Right renal cortex interstitium (tissue), 3 donors: ENCODE measurements at regions not wholly inside any gene's neighbourhood (a gene's known extent, or its start where the extent isn't known, plus 50 kb on each side); places are given as distances from the start of the nearest gene placed in this dataset.

Source experiments
- DNase-seq, 3 donors: peaks; one replicate each; pipeline ENCODE4 v3.0.0-alpha.2; 2013; ENCODE audit warnings: low read depth in 3 of 3, low spot score in 2 of 3

DNA sequence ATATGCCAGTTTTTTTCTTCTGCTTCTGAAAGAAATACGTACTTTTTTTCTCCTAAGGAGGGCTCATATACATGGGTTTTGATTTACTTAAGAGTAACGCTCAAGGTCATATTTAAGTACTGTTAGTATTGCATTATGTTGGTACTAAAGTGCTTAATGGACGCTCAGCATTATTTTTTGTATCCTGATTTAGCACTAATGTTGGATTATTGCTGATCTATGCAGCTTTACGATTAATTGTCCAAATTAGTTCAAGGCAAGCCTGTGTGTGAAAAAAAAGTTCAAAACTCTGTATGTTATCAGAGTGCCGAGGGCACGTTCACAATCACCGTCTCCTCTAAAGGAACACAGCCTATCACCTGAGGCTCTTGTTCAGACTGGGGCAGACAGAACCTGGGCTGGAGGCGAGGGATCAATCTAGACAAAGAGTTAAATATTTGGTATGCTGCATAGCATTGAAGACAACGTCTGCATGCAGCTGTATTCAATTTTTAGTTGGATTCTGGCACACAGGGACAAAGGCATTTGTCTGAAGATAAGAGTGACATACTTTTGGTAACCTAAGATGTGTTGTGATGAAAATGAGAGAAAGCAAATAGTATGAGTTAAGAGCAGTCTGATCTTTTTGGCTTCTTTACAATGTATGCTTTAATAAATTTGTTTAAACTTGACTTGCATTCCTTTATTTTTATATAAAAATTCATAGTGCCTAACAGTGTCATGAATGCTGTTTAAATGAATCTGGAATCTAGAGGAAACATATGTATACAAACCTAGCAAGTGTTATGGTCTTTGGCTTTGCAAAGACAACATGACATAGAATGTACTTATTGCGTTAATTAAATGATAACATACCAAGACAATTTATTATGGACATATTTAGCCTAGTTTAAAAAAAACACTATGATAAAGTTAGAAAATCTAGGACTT, 341.2 kb downstream of the SAMD5 start:
- DNase-seq: no peak

DNA sequence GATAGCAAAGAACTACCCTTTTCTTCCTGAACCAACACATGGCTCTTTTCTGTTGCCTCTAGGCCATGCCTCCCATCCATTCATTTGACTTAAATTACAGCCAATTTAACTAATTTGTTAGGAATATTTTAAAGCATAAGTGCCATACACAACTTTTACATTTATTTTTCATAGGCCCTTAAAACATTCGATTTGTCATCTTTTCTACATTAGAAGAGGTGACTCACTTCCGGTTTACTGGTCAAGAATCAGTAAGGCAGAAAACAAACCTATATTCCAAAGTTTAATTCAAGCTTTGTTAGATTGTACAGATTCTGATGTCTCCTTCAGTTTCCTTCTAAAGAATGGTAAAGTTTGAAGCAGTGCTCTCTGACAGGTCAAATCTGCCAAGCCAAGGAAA, 344.3 kb downstream of the SAMD5 start:
- DNase-seq: no peak

DNA sequence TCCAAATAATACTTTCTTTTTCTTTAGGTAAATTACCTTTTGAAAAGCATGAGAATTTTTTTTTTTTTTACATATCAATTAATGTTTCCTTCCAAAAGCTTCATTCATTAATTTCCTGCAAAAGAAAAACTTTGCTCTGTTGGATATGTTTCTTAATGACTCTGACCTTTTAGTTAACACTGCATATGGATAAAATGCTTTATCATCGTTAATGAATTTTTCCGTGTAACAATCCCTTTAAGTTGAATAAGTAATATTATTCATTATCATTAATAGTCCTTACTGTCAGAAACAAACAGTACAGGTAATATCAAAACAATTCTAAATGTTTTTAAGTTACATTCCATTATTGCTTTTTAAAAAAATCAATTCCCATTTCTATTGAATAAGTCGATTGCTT, 345.1 kb downstream of the SAMD5 start:
- no peak for DNase-seq

DNA sequence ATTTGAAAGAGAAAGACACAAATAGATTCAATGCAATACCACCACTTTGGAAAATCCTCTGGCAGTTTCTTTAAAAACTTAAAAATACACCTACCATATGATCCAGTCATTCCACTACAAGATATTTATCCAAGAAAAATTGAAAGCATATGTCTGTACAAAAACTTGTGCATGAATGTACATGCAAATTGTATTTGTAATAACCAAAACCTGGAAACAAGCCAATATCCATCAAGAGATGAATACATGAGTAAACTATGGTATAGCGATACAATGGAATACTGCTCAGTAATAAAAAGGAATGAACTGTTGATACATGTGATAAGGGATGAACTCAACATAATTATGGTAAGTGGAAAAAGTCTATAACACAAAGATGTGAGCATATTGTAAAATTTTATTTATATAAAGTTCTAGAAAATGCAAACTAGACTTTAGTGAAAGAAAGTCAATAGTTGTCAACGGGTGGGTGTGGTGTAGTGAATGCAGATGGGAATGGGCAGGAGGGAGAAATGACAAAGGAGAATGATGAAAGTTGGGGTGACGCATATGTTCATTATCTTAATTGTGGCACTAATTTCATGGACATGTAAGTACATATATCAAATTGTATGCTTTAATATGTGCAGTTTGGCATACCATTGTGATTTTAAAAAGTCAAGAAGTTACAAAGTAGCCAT, 347.5 kb downstream of the SAMD5 start:
- DNase-seq: no peak

DNA sequence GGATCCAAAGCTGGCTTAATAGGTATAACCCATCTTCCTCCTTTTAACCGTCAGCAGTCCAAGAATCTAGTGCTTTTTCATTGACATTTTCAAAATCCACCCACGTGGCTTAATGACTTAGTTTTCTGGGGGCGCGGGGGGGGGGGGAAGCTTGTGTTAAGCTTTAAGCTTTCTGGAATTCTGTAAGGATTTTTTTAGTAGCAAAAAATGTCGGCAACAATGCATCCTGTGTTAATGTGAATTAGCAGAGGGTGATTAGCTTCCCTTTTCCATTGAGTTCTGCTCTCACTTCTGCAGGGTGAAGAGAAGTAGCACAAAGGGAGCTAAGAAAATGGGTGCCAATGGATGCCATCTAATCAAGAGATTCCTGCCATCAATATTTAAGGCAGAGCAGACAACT, 348.2 kb downstream of the SAMD5 start:
- no peak for DNase-seq

DNA sequence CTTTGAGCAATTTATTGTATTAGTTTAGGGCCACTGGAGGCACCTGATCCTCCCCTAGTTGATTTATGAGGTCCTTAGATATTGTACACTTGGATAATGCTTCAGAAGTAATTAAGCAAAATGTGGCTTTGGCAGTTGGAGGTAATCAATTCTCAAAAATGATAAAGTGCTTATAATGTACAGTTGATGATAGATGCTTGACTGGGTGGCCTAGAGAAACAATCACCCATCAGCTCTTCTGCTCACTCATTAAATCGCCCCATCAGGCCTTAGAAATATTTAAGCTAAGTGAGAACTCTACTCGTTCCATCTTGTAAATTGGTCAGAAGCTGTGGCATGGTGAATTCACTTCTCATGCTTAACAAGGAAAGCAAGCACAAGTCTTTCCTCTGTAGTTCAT, 349.9 kb downstream of the SAMD5 start:
- no peak for DNase-seq

DNA sequence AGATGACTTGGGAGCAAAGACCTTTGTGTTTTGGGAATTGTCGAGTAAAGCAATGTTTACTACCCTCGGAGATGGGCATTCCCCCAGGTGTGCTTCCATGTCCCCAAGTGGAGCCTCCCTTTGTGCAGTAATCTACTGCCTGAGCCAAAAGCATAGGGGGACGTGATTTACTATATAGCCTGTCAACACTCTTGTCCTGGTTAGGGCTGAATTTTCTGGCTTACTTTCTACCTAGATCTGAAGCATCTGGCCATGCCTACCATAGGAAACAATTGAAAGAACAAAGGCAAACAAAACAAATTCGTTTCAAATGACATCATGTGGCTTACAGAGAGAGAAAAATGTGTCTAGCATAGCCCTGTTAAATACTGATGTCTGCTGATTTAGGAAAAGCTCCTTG, 350.6 kb downstream of the SAMD5 start:
- no peak for DNase-seq

DNA sequence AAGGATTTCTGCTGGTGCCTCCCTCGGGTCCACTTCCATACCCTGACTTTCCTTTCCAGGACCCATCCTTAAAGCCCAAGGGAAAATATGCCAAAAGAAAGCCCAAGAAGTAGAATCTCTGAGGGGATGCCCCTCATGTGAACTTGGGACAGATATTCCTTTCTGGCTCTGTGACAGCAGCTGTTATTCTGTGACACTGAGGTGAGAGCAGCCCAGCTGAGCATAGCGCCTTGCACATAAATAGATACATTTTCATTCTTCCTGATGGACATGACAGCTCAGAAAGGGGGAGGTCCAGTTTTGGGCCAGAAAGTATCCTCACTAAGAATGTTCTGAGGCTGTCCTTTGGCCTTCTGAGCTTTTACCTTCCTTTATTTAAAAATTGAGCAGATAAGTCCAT, 353.2 kb downstream of the SAMD5 start:
- no peak for DNase-seq

DNA sequence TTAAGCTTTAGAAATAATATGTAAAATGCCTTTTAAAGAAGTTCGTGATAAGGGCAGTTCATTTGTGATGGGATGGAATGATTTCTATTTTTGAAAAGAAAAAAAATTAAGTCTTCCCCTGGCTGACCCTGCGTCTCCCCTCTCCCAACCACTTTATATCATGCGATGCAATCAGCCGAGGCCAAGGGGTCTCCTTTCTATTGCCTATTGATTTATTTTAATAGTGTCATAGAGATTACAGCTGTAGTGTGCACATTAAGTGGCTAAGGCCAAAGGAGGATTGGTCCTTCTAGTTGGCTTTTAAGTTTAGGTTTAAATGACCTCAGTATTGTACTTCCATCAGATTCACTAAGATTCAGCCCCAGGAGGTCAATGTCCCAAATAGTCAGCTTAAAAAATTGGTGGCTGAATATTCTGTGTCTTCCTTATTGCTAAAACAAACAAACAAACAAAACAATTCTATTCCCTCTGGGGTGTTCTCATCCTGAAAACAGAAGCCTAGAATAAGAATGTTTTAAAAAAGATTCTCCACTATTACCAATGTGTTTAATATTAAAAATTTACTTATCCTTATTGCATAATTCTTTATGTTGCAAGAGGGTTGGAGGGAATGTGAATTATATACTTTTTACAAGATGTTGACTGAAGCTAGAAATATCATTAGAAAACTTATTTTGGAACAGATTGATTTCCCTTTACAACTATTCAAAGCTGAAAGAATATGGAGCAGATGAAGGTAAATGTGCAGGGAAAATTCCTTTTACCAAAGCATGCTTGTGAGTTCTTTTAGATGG, 359.1 kb downstream of the SAMD5 start:
- DNase-seq: no peak

DNA sequence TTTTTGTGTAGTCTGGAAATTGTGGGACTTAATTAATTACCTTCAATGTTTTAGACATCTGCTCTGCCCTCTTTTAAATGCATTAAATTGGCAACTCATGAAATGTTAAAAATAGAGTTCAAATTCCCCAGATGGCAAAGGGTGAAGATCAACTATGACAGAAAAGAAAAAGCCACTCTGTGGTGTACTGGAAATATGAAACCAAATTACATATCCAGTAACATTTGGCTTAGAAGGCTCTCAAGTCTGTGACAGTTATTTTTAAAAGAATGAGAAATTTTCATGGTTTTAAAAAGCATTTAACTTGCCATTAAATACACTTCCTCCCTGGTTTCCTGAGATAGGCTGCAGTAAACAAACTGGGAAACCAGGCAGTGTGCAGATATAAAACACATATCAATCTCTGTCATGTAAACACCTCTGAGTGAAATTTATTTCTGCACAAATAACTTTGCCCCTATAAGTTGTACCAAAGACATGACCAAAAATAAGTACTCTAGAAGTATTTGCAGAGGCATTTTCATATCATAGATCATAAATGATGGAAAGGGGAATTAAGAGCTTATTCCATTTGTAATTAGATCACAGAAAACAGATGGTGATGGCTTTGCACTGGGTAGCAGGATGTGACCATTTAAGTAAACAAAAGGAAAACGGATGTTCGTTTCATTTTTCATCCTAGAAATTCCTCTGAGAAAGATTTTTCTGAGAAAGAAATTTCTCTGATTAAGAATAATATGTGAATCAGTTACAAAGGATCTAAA, 360.1 kb downstream of the SAMD5 start:
- DNase-seq: no peak

DNA sequence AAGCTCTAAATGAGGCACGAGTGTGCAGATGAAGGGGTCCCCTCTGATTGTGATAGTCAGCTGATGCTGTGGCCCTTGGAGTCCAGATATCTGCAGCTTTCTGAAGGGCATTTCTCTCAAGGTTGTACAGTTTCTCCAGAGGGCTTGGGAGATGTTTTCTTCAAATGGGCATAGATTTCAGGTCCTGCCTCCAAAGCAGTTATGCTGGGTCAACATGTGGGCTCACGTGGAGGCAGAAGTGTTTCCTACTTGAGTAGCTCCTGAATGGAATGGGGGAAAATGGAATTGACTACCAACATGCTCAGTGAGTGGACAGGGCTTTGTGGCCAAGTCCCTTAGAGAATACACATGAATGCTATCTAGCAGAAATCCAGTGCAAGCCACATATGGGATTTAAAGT, 360.7 kb downstream of the SAMD5 start:
- no peak for DNase-seq

DNA sequence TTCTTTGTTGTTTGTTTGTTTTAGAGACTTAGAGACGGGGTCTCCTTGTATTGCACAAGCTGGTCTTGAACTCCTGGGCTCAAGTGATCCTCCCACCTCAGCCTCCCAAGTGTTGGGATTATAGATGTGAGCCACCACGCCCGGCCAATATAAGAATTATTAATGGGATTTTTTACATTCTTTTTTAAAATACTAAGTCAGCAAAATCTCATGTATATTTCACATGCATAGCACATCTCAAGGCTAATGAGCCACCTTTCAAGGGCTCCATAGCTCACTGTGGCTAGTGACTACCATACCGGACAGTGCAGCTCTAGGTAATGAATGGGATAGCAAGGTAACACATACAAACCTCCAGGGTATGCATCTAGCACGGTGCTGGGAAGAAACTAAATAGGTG, 361.4 kb downstream of the SAMD5 start:
- no peak for DNase-seq

DNA sequence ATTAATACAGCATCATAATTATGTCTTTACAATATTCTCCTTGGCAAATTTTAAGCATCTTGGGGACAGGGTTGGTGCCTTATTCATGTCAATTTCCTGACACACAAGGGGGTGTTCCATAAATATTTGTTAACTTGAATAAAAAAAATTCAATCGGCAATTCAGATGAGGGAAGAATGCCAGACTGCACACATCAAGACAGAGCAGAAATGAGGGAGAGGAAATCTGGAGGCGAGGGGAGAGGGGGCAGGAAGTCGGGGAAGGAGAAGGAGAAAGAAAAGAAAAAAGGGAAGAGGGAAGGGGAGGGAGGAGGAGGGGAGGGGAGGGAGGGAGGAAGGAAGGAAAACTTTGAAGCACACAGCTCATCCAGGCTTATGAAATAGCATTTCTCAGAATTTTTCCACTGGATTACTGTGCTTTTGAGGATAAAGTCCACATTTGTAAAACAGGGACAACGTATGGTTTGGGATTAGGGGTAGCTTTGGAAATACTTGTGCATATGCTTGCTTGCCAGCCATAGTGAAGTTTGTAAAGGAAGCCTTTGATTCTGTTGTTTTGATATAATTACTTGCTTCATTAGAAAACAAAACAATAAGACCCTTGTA, 362.1 kb downstream of the SAMD5 start:
- no peak for DNase-seq

DNA sequence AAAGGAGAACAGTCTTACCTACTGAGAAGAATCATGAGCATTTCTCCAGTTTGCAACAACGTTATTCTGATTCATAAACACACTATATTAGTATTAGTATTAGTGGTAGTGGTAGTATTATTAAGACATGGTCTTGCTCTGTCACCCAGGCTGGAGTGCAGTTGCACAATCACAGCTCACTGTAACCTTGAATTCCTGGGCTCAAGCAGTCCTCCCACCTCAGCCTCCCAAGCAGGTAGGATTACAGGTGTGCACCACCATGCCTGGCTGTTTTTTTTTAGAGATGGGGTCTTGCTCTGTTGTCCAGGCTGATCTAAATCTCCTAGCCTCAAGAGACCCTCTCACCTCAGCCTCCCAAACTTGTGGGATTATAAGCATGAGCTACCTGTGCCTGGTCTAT, 363.5 kb downstream of the SAMD5 start:
- no peak for DNase-seq

DNA sequence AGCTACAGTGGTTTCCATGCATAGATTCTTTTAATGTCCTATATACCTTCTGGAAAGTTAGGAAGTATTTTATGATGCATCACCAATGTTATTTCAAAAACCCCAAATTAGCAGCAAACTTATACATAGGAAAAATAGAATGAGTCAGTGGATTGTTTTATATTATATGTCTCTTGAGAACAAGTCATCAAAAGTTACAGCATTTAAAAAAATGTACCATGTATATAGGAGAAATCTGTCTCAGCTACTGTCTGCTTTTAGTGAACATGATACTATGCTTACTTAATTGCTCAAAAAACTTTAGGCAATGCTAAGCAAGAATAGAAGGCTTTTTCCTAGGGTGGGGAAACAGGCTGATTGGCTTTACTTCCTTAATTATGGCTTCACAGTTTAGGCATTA, 365.3 kb downstream of the SAMD5 start:
- no peak for DNase-seq

DNA sequence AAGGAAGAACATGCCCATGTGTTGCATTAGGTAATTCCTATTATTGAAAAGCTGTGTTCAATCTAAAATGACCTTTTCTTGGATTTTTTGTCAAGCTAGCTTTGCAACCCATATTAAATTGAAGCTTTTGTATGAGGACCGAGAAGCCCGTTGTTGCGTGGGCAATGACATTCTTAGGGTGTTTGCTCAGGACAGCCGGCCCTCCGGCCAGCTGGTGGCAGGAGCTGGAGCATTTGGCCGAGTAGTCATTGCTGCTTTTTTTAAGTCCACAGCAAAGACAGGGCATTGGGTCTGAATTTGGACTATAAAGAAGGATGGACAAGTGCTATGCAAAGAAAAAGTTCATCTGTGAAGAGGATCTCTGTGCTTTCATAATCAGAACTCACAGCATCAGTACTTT, 365.8 kb downstream of the SAMD5 start:
- no peak for DNase-seq

DNA sequence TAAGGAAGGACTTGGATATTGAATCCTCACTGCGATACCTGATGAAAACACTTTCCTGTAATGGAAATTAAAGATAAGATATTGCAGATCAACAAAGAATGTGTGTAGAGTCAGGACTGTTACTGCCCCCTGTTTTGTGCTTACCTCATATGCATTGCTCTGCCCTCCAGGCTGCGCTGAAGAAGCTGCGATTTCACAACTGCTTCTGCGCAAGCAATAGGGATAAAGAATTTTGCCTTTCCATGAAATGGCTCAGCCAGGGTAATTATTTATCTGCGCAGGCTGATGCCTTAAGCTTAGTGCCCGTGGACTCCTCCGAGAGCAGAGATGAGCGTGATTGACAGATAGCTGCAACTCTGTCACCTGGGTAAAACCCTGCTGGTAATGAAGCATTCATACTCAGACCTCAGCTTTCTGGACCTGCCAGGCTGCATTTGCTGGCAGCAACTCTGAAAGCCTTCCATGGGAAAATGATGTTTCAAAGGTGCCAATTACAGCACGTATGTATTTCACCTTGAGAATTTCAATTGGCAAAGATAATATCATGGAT, 370.6 kb downstream of the SAMD5 start:
- DNase-seq: no peak

DNA sequence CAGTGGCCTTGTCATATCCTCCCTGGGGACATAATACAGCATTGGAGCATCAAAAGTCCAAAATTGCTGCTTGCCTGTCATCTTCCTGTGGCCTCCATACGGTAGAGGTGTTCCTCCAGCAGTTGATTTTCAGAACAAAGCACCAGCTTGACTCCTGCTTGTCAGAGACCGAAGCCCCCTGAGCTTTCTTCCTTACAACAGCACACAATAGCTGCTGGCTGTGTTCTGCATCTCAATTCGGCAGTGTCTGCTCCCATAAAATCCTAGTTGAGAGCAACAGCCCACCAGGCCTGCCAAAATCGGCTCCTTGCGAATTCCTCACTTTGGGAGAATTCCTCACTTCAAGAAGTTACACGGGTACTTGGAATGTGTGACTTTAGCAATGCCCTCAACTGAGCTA, 372.9 kb downstream of the SAMD5 start:
- no peak for DNase-seq

DNA sequence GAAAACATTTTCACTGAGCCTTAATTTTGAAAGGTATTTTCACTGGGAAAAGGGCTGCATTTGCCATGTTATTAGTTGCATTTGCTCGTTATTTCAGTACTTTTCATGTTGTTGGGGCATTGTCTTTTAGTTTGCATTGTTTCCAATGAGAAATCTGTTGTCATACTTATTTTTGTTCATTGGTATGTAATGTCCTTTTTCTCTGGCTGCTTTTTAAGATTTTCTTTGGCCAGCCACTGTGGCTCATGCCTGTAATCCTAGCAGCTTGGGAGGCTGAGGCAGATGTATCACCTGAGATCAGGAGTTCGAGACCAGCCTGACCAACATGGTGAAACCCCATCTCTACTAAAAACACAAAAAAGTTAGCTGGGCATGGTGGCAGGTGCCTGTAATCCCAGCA, 379.9 kb downstream of the SAMD5 start:
- DNase-seq: no peak

DNA sequence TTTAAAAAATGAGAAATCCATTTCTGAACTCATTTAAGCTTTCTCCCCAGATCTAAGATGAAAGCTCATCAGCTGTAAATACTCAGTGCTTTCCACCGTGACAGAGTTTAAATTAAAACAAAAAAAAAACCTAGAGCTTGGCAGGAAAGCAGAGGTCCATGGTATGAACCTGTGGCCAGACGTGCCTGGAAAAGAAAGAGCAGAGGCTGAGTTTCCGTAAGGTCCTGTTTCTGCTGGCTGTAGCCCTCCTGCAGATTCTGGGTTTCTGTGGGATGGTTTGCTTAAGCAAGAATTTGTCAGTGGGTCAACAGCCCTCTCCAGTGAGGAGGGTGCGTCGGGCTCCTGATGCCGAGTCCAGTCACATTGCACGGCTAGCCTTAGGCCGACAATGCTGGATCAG, 383.2 kb downstream of the SAMD5 start:
- DNase-seq: no peak
